Activated CD4-positive, alpha-beta T cell treated with anti-CD3 and anti-CD28 coated beads, Interleukin-2, Interleukin-4, amounts not matched to agents 100 ng/mL and 50 ng/mL, durations not matched to agents 16 hours and 8 hours (primary cell): ENCODE measurements at regions not wholly inside any gene's neighbourhood (a gene's known extent, or its start where the extent isn't known, plus 50 kb on each side); places are given as distances from the start of the nearest gene placed in this dataset.
"Not testable (repeated sequence)": the region's sequence is repeated elsewhere in the genome, so short reads cannot be mapped to it uniquely, and the experiment has no call there.

Experiments
- DNase-seq: peaks from one replicate; pipeline ENCODE4 v3.0.0-alpha.2; 2020; ENCODE audit warnings: low spot score

DNA sequence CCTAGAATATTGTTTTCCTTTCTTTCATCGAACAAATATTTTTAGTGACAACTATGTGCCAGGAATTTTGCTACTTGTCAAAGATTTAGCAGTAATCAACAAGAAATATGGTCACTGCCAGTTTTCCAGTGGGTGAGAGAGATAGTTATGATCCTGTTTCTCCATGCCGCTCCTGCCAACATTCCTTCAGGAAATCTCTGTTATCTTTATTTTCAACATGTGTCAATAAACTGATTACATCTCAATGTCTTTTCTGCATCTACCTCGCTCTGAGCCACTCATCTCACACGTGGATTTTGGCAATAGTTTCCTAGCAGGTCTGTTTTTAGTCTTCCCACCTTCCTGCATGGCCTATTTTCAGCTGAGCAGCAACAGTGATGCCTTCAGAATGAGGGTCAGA lies 650.0 kb upstream of the STXBP6 start:
- DNase-seq: no peak

DNA sequence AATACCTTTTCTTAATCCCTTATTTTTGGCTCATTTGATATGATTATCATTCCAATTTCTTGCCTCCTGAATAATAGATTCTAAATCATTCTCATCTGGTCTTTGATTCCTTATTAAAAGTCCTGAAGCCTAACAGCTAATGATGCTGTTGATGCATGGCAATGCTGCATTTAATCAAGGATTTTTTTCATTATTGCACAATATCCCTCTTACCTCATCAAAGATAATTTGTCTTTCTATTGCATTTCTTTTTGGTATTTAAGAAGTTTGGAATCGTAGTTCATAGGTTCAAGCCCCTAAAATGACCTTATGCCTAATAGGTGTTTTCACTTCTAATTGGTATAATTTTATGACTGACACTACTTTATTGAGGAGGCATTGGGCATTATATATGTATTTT lies 648.2 kb upstream of the STXBP6 start:
- DNase-seq: no peak

DNA sequence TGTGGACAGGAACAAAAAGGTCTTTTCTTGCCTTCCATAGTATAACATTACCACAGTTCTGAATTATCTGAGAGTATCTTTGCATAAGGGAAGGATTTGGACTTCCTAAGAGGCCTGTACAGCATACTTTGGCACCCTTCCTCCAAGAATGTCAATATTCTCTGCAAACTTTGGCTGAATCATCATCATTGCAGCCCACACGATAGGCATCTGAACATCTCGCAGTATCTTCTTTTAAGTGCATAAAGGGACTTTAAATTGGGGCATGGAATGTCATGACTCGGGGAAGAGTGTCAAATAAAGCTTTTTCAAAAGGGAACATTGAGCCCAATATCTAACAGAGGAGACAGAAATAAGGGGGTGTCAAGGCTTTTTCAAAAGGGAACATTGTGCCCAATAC lies 646.2 kb upstream of the STXBP6 start:
- no peak for DNase-seq

DNA sequence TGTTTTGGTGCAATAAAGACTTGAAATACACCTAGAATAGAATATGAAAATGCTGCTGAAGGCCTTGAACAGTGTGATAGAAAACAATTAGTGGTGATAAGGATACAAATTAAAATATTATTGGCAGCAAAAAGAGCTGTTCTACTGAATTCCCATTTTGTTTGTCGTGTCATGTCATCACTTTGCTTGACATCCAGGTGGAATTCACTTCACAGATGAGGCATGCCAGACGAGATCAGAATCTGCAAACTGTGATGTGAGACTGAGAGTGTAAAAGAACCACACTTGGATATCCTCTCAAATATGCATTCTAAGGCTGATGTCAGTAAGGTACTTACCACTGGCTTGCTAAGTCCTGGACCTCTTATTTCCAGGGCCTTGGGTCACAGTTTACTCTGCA lies 635.1 kb upstream of the STXBP6 start:
- no peak for DNase-seq

DNA sequence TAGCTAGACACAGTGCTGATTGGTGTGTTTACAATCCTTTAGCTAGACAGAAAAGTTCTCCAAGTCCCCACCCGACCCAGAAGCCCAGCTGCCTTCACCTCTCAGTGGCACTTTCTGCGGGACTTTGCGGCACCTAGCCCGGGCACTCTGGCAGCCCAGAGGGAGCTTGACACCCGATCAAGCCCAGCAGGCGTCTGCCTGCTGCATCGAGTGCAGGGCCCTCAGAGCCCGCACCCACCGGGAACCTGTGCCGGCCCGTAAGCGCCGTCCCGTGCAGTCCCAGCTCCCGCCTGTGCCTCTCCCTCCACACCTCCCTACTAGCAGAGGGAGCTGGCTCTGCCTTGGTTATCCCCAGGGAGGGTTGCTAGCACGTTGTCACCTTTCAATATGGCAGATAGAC lies 631.0 kb upstream of the STXBP6 start:
- no peak for DNase-seq

DNA sequence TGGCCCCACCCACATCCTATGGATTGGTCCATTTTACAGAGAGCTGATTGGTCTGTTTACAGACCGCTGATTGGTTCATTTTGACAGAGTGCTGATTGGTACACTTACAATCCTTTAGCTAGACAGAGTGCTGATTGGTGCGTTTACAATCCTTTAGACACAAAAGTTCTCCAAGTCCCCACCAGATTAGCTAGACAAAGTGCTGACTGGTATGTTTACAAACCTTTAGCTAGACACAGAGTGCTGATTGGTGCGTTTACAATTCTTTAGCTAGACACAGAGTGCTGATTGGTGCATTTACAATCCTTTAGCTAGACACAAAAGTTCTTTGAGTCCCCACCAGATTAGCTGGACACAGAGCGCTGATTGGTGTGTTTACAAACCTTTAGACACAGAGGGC lies 630.6 kb upstream of the STXBP6 start:
- DNase-seq: not testable (repeated sequence)

DNA sequence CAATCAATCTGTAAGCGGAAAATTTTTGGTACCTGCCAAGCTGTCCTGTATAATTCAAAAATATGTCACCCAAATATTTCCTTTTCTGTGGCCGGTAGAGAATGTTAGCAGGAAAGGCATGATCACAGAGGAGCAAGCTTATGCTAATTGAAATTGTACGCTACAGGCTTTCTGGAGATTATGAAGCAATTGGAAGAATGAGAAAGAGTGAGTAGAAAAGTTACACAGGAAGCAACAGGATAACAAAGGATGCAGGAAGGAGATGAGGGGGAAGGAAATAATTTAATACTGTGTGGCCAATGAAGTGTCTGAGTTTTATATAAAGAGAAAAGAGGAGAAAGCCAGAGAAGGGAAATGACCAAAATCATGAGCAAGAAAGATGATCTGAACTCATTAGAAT lies 627.2 kb upstream of the STXBP6 start:
- no peak for DNase-seq

DNA sequence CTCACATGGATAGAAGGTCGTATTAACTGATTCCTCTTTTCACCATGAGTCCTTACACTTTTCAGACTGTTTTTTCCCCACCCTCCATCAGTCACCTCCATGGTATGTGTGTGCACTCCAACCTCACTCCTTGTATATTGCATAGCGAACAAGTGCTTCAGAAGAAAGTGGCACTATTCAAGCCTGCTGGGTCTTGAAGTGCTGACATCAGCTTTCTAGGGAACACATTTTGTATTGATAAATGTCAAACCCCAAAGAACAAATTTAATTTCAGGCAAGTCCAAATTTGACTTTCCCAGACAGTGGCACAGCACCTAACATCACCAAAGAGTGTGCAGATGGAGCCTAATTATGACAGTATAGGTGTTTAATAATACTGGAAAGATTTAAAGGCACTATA lies 617.4 kb upstream of the STXBP6 start:
- no peak for DNase-seq

DNA sequence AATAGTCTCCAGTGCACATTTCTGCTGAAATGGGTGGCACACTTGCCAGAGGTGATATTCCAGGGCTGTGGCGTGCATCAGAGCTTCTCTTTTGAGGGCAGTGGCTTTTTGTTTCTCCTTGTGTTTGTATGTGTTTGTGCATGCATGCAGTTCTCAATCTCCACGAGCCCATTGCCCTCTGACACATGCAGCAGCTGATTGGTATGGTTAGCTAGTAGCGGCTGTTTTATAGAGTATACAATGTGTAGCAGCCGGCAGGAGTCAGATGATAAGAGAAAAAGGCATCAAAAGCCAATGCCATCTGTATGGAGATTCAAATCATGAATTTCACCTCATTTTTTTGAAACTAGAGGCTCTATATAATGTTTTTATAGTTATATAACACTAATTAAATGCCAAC lies 616.9 kb upstream of the STXBP6 start:
- DNase-seq: no peak

DNA sequence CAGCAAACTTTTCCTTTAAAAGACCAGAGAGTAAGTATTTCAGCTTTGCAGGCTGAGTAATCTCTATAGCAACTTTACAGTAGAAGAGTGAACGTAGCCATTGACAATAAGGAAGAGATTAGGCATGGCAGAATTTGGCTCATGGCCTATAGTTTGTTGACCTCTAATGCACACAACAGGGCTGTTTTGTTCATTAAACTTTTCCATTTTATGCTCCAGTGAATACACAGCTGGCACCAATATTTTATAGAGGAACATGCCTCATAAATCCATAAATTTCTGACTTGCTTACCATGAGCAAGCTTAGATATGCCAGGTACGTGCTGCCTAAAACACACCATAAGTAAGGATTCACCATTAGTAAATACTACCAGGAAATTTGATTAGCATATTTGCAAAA lies 609.0 kb upstream of the STXBP6 start:
- DNase-seq: no peak

DNA sequence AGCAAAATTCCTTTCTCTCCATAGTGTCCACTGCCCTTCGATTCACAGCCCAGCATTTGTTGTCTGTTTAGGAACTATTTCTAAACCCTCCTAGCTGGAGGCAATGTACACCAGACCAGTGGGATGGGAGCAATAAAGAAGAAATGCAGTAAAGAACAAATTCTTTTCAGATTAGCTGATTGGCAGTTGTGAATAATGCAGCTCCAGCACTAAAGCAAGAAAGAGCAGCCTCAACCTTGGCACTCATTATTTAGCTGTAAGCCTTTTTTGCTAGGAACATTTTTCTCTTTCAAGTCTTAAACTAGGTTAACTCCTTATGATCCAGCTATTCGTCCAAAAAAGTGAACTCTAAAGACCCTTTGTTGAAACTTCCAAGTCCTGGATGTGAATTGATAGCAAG lies 580.5 kb upstream of the STXBP6 start:
- DNase-seq: no peak

DNA sequence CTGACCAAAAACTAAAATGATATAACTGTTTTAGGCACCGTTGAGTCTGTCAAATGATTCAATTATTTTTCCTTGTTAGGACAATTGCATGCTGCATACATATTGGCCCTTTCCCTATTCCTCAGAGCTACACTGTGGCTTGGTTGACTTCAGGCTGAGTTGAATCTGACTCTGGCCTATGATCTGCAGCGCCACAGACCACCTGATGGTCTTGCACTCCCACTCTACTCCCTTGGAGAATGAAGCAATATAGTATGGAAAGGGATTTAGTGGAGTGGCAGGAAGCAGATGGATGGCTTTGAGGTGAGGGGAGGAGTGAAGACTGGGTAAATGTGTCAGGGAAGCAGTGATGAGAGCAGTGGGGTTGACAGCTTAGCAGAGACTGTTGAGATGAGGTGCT lies 579.0 kb upstream of the STXBP6 start:
- no peak for DNase-seq

DNA sequence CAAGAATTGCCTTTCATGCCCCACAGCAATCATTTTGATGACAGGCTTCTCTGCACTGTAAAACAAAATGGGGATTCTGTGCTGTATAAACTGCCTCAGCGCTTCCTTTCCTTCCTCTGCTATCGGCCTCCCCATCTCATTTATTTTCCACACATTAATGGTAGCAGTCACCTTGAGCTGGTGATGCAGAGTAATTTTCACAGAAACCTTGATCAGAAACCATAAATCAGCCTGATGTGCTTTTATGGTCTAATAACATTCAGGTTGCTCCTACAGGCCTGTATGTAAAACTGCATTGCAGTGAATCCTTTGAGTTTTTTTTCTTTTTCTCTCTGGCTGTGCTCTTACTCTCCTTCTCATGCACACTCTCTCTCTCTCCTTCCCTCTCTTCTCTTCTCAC lies 578.4 kb upstream of the STXBP6 start:
- no peak for DNase-seq

DNA sequence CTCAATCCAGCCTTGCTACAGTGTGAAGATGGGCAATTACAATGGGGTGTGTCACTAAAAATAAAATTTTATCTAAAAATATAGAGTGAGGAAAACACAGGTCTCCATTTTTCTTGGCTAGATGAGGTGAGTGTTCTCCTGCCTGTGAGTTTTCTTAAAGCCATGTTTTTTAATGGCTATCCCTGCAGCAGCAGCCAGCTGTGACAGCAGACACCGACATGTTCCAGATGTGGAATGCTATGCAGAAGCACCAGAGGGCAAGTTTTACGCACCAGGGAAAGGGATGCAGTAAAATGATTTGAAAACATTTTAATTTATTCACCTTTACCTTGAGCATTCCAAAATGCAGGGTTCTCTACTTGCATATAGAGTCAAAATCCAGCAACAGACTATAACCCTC lies 577.0 kb upstream of the STXBP6 start:
- no peak for DNase-seq

DNA sequence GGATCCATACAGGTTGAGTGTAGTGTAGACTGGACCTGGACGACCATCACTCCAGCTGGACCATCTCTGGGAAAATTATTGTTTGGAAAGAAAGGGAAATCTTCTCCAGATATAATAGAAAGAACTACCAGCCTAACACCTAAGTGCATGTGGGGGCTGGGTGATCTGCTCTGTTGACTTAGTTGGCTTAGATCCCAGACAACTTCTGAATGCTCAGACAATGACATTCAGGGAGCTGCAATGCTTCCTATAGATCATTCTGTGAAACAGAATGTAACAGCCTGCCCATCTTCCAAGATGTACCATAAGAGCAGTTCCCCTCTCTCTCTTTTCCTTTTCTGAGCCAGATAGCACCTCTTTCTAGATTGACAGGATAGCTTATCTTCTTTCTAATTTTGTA lies 572.8 kb upstream of the STXBP6 start:
- DNase-seq: no peak

DNA sequence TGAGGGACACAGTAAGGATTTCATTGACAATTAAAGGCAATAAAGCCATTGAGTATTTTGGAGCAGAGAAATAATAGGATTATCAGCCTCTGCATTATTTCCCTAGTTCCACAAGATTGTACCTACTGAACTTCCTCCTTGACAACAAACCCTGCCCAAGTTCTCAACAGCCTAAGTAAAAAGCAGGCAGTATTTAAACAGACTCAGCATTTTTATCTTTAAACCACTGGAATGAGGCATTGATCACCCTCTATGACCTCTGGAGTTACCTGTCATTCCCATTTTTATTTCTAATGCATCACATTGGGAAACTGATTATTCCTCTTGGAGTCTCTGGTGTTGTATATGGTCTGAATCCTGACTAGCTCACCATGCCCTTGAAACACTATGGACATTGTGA lies 570.6 kb upstream of the STXBP6 start:
- no peak for DNase-seq

DNA sequence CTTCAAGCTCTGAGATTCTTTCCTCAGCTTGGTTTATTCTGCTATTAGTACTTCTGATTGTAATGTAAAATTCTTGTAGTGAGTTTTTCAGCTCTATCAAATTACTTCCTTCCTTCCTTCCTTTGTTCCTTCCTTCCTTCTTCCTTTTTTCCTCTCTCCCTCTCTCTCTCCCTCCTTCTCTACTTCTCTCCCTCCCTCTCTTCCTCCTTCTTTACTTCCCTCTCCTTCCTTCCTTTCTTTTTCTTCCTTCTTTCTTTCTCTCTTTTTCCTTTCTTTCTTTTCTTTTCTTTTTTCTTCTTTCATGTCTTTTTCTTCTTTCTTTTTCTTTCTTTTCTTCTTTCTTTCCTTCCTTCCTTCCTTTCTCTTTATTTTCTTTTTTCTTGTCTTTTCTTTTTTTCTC lies 565.2 kb upstream of the STXBP6 start:
- no peak for DNase-seq

DNA sequence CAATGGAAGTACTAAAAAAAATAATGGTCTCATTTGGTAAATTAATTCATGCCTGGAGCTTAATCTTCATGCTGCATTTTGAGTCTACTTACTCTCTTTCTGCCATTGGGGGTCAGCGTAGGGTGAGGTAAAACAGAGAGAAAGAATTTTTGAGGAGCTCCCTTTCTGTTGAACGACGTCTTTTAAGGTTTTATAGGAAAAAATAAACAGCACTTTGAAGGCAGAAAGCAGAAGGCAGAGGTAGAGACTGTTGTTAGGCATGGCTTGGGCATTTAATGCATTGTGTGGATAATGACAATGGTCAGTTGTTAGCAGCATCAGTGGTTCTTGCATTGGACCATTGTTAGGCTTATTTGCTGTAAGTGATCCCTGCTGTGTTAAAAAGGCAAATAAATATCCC lies 557.2 kb upstream of the STXBP6 start:
- DNase-seq: no peak

DNA sequence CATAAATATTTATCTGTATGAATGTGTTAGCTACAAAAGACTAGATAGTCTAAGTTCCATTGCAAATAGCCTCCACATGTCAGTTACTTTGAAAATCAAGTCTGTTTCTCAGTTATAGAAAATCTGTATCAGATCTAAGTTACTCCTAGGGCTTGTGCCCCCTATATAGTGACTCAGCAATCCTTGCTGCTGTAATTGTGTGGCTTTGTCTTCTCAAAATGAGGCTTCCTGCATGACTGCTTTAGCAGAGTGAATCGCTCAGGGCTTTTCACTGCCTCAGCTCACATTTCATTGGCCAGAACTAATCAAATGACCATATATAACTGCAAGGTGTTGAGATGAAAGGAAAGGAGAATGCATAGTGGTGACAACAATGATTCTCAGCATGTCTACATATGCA lies 552.2 kb upstream of the STXBP6 start:
- DNase-seq: no peak

DNA sequence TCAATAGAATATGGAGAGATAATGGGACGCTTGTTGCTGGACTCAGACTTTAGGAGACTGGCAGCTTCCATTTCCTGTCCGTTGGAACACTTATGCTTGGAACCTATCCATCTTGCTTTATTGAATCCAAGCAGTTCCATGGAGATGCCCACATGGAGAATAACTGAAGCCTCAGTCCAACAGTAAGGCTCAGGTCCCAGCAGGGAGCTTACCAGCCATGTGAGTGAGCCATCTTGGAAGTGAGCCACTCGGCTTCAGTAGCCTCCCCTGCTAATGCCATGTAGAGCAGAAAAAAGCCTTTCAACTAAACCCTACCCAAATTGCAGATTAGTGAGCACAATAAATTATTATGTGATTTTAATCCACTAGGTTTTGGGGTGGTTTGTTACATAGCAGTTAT lies 538.8 kb upstream of the STXBP6 start:
- DNase-seq: no peak

DNA sequence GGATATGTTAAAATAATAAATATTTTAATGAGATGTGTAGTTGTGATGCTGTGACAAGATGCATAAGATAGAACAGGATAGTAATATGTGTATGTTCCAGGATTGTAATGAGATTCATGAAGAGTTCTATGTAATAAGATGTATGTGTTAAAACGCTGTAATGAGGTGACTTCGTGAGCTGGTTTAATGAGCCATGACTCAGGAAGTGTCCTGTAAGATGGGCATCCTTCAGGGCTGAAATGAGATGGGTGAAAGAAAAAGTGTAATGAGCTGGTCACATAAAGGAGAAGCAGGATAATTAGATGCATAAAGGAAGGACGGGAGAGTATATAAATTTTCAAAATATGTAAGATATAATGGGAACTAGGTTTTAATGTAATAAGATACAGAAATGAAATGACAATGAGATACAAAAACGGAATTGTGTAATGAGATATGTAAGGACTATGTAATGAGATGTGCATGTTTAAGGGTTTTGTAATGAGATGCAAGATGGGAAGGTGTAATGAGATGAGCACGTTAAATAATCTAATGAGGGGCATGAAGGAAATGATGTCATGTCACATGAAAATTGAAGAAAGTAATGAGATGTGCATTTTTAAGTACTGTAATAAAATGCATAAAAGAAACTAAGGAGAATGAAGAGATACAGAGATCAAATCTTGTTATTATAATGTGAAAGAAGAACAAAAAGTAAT lies 524.8 kb upstream of the STXBP6 start:
- DNase-seq: no peak

DNA sequence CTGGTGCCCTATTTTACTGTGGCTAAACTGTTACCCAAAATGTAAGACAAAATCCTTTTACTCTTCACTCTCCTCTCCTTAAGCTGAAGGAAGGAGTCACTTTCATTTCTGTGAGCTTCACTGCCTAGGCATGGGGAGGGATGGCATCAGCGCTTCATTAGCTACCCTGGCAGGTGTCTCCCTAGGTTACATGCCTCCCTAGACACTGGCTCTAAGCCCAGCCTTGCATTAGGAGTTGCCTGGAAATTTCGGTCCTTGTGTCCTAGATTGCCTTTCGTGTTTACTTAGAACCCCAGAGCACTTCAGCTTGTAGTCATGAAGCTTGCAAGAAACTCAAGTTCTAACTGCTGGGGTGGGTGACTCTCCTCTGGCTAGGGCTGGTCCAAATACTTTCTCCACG lies 520.5 kb upstream of the STXBP6 start:
- no peak for DNase-seq

DNA sequence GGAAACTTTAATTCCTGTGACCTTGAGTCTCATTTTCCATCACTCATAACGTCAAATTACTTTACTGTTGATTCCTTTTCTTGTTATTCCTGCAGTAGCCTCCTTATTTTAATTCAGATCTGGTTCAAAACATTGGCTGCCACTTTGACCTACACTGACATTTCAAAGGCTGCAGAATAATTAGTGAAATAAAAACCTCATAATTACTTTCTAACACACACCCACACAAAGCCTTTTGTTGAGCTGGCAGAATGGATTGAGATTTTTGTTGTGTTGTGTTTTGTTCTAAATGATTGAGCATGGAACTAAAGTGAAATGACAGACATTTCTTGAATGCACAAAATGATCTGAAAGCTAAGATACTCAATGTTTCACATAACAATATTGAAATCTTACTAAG lies 507.5 kb upstream of the STXBP6 start:
- no peak for DNase-seq

DNA sequence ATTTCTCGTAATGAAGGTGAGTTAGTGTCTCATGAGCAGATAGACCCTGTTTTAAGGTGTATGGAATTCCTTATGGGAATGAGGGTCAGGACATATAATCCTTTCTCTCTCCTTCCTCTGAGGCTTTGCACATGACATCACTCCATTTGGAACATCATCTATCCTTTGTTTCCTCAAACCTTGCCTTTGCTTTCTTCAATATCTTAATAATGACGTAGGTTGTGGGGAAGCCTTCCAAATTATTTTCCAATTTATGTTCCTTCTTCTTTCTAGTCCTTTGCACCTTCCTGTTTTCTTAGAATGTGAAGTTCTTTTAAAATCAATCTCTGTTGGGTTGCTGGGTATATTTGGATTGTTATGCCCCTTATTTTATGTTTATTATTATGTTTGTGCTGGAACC lies 502.9 kb upstream of the STXBP6 start:
- DNase-seq: no peak

DNA sequence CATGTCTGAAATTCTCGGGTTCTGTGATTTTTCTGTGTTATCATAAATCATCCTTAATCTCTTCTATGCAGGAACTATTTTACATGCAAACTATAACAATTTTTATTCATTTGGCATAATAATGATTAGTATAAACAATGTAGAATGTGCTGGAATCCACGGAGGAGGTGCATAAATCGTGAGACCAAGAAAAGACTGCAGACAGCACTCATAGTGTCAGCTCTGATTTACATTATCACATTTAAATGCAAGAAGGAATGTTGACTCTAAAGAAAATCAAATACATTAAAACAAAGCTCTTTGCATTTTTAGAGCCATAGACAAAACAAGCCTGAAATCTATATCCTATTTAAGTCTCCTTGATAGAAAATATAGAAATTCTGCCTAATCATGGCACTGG lies 501.7 kb upstream of the STXBP6 start:
- DNase-seq: no peak
